GM03348 (cell line): ENCODE measurements at regions not wholly inside any gene's neighbourhood (a gene's known extent, or its start where the extent isn't known, plus 50 kb on each side); places are given as distances from the start of the nearest gene placed in this dataset.

ENCODE experiments used
- DNase-seq: peaks from one replicate; pipeline ENCODE4 v3.0.0; 2012; ENCODE audit warnings: low spot score

DNA sequence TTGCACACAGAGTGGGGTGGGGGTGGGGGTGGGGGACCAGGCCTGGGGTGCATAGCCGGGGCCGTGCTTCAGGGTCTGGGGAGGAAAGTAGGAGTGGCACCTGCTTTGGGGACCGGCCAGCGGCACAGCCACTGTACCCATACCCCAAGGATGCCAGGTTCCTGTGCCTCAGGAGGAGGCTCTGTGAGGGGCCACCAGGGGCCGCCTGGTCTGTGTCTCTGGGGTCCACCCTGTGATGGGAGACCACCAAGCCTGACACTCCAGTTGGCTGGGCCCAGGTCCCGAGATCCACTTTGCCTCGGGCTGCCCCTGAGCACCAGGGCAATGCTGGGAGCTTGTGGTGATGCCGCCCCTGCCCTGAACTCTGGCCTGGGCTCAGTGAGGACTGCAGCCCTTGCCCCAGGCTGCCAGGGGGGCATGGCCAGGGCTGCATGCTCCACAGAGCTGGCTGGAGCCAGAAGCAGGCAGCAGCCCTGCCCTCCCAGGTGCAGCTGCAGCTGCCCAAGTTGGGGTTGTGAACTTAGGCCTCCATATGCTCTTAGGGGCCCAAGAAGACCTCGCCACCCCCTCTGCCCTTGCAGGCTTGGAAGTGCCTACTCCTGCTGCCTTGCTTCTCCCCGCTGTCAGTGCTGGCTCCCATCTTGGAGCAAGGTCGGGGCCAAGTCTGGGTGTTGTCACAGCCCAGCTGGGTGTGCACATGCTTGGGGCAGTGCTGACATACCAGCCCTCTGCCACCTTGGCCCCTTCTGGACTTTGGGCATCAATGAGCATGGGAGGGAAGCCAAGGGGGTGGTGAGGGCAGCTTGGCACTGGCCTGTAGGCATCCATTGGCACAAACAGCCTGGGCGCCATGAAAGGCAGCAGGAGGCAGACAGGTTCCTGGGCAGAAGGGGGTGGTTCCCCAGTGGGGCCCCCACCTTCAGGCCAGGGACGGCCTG, 123.3 kb upstream of the THY1 start:
- no peak for DNase-seq

DNA sequence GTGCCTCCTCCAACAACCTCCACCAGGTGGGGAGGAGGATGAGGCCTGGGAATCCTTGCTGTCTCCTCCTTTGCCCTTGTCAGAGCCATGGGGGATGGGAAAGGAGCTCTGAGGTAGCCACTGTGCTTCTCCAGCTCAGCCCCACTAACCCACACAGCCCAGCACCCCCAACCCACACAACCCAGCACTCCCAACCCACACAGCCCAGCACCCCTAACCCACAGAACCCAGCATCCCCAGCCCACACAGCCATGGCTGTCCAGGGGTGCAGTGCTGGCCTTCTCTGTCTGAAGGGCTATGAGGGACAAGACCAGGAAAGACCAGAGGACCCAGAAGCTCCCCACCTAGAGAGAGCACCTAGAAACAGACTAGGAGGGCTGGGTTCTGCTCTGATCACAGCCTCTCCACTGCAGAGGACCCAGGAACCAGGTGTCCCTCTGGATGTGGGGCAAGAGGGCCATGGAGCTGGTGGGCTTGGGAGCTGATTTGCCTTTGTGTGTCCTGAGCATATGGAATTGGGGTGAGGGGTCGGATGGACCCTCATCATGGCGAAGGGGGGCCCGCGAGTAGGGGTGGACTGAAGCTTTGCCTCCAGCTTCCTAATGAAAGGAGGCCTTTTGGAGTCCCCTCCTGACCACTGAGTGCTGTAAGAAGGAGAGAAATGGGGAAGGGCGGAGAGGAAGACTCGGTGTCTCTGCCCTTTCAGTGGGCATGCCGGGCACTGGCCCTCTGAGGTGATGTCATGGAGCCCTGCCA, 117.6 kb upstream of the THY1 start:
- DNase-seq = no peak

DNA sequence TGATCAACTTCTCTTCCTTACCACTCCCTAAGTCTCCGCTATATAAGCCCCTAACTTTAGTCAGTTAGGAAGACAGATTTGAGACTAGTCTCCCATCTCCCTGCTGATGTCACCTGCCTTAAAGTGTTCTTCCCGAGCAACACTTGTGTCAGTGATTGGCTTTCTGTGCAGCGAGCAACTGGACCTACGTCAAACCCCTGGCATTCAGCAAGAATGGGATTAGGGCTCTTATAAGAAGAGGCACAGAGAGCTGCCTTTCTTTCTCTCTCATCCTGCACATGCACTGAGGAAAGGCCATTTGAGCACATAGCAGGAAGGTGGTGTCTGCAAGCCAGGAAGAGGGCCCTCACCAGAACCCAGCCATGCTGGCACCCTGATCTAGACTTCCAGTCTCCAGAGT, 116.6 kb upstream of the THY1 start:
- DNase-seq = no peak

DNA sequence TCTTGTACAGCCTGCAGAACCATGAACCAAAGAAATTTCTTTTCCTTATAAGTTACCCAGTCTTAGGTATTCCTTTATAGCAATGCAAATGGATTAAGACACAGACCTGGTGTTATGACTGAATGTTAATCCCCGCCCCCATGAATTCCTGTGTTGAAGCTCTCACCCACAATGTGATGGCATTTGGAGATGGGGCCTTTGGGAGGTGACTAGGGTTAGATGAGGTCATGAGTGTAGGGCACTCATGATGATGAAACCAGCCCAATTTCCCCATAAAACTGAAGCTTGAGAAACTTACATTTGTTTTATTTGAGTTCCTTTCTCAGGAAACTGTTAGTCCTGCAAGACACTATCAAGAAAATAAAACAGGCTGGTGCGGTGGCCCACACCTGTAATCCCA, 115.8 kb upstream of the THY1 start:
- DNase-seq = no peak

DNA sequence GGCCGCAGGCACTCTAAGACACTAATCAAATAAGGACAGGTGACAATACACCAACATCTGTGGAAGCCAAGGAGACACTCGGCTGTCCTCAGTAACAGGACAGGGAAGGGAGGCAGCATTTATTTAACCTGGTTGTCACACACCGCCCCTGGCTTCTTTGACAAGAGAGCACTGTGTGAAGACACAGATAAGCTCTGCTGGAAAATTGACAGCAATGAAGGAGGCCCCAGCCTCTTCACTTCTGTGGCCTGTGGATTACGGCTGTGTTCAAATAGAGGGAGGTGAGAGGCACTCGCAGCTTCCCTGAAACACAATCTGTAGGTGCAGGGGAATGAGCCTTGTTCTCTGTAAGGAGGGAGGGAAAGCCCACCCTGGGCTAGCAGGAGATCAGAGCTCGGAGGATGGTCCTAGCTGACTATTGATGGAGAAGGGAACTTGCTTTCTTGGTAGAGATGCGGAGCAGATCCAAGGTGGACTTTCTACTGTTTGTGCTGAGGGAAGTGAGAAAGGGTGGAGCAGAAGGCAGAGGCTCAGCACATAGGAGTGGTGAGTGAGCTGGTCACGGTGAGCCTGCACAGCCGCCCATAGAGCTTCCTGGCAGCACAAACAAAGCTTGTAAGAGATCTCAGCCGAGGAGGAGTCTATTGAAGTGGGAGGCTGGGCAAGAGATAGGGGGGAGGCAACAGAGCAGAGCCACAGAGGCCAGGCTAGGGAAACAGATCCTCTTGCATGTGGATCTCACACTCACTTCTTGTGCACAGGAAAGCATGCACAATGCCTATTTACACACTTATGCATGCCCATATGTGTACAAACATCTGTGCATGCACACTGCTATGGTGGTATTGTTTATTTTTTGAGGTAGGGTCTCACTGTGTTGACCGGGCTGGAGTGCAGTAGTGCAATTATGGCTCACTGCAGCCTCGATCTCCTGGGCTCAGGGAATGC, 114.6 kb upstream of the THY1 start:
- no peak for DNase-seq

DNA sequence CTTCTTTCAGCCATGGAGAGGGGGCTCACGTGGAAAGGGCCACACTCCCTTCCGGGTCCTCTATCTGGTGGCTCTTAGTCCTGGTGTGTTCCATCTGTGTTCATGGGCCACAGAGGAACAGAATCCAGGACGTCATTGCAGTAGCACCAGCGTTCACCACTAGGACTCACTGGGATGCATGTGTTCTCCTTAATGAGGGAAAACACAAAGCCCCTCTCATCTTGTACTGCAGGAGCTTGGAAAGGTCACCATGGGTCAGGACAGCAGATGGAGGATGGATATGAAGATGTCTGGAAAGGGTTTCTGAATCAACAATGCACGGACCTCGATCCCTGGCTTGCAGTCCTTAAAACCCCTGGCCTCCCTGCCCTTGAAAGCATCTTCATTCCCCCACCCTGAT, 113.8 kb upstream of the THY1 start:
- DNase-seq = no peak

DNA sequence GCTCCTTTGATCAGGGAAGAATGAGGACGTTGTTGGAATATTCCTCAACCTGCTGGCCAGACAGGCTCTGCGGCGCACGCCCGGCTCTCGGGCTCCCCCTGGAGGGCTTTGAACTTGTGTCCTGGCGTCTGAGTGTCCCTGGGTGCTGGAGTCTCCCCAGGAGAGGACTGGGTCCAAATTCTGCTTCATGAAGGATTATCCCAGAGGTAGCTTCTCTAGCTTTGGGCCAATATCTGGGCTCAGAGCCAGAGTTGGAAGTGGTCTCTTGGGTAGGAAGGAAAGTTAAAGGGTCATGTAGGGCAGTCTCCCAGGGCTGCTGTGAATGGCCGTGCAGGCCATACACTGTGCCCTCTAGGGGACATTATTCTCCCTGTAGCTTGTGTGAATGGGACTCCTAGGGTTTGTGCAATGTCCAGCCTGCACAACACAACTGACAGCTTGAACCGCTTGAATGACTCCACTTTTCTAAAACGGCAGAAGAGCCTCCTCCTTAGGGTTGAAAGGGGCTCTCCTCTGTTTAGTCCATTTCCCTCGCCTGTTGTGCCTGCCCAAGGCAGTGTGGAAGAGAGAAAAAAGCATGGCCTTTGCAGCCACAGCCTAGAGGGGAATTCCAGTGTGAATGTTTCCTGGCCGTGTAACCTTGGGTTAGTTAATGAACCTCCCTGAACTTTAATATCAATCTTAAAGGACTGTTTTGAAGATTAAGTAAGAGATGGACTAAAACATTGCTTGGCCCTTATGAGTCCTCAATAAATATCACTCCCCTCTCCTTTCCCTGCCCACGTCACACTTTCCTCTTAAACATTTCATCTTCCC, 111.2 kb upstream of the THY1 start:
- peak; percentile 90 for DNase-seq

DNA sequence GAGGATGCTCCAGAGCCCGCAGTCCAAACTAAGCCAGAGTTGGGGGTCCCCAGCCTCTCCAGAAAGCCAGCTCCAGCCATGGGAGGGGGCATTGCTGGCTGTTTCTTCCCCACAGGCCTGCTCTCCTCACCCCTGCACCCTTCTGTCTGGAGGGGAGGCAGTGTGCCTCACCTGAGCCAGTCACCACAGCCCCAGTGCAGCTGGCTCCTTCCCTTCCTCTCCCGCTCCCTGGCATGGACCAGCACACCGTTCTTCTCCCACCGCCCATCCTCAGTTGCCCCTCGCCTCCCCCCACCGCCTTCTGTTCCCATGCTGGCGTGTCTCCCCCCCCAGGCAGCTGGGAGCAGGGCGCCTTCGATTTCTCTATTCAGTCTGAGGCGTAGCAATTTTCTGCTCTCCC, 110.5 kb upstream of the THY1 start:
- no peak for DNase-seq

DNA sequence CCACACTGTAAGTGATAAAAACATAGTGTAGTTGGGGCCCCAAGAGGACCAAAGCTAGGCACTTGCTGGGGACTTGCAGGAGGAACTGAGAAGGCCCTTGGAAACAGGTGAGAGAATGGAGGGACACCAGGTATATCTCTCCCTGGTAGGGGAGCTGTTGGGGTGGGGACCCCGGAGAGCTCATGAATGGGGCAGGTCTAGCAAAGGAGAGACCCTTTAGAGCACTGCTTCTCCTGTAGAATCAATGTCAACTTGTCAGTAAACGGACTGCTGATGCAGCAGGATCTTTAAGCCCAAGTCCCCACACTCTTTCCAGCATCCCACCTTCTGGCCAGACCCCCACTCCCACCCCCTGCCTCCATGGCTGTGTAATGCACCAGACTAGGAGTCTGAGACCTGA, 109.6 kb upstream of the THY1 start:
- DNase-seq = no peak

DNA sequence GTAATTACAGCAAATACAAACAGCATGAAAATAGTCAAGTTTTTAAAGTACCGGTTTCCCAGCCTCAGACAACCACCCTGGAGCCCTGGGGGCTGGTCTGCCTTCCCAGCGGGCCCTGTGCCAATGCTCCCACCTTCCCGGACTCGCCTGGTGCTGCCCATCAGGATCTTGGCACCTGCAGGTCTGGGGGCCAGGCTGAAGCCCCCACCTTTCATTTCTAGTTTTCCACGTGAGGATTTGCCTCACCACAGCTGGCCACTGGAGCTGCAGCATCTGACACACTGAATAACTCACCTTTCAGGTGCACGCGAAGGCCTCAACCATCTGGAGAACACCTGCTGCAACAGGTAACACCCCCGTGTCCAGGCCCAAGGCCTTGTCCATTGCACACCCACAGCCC, 108.7 kb upstream of the THY1 start:
- DNase-seq = no peak

DNA sequence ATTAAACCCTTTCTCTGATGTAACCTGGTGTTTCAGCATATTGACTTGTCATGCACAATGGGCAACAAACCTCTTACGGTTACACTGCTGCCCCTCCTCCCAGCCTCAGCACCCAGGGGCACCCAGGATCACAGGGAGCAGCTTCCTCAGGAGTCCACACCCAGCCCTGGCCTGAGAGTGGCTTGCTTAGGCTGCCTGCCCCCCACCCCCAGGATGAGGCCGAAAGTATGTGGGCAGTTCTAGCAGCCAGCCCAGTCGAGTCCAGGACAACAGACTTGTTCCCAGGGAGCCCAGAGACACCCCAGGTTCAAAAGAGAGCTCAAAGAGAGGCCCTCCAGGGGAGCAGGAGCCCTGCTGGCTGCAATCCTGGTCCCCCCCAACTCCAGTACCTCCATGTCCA, 108.1 kb upstream of the THY1 start:
- no peak for DNase-seq

DNA sequence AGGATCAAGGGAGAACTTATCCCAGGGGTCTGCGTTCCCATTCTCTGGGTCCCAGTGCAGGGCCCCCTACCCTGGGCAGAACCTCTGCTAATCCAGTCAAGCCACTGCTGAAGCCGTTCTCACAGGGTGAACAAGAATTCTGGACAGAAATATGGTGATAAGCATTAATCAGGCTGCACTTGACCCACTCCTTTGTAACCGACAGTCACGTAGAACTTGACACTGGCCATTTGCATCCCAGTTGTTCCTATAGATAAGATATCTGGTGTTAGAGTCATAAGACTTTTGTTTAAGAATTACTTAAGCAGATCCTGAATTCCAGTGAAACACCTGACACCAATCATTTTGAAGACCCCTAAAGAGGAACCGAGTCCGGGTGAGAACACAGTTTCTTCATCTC, 107.5 kb upstream of the THY1 start:
- no peak for DNase-seq

DNA sequence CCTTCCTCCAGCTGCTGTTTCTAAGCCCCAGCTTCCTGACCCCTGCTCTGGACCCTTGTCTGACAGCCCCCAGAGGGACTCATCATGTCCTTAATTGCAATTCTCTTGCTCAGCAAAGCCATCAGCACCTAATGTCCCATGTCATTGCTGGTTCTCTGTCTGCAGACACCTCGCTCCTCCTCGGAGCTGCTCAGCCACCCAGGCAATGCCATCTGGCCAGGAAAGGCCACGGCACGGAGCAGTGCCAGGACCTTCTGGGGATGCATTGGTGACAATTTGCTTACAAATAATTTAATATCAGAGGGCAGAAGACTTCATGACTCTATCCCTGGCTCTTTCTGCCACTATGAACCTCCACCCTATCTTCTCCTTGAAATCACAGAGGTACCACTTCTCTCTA, 107.0 kb upstream of the THY1 start:
- no peak for DNase-seq

DNA sequence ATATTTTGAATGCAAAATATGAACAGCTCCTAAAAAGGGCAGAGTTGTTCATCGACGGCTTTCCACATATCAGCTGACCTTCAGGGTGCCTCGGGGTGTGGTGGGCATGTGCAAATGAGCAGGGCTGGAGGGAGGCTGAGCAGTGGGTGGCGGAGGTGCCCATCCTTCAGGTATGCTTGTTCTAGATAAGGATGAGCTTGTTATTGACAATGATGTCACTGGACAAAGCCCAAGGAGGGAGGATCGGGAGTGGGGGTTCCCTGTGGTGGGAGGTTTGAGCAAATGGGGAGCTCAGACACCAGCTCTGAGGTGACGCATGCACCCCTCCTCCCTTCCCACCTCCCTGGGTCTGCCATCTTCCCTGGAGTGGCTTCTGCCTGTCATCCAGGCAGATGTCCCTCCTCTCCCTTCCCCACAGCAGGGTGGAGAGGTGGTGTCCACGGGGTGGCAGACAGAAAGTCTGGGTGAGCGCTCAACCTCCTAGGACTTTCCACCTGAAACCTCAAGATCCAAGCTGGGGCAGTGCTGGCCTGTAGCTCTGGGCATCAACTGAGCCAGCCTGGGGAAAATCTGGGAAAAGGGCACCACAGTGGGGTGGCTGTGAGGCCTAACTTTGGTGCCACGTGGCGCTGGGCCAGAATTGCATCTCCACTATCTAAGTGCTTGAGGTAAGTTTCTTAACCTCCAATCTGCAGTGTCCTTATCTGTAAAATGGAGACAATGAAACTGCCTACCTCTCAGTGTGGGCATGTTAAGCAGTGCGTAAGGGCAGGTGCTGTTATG, 106.3 kb upstream of the THY1 start:
- no peak for DNase-seq

DNA sequence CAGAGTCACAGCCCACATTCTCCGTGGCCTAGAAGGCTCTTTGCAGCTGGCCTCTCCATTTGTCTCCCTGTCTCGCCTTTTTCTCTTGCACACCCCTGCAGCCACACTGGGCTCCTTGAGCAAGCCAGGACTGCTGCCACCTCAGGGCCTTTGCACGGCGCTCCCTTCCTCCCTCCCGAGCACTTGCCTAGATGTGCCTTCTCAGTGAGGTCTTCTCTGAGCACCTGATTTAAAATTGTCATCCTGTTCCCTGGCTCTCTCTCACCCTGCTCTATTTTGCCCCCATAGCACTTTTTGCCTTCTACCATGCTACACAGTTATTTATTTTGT, 102.9 kb upstream of the THY1 start:
- no peak for DNase-seq

DNA sequence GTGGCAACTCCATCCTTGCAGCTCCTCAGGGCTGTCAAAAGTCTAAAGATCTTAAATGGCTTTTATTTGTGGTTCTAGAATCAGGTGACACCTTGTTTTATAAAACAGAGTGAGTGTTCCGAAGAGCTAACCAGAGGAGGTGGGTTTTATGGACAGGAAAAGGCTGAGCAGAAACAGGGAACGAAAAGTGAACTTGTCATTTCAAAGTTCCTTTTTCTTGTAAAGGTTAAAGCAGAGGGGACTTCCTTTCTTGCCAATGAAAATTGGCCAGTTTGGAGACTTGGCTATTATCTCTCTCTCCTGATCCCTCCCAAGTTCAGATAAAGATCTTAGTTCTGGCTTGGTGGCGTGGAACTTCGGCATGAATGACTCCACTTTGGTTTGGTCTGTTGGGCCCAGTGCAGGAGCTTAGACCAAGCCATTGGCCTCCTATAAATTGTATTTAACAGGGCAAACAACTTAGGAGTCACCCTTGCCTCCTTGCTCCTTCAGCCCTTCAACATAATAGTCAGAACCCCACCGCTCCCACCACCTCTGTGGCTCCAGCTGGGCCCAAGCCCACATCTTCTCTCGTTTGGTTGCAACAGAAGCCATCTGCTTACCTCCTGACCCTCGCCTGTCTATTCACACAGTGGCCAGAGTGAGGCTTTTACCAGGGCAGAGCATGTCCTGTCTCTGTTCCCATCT, 102.4 kb upstream of the THY1 start:
- DNase-seq = no peak

DNA sequence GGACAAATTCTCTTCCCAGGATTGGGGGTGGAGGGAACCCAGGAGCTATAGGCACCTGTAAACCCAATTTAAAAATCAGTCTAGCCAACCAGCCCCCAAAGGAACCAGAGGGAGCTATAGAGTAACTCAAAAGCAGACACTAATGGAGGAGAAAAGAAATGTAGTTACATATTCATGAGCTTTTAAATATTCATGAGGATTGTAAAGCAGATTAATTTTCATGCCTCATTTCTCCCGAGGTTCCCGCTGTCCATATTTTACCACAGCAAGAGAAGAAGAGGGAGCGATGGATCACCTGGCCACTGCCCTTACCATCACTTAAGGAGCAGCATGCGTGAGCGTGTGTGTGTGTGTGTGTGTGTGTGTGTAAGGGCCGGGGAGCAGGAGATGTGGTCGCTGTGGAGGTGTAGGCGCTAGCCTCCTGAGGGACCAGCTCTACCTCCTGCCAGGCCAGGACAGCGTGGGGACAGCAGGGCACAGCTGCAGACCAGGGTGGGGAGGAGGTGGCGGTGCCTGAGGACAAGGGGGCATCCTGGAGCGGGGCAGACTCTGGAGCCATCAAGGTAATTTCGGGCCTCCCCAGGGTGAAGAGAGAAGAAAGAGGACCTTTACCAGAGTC, 100.7 kb upstream of the THY1 start:
- no peak for DNase-seq

DNA sequence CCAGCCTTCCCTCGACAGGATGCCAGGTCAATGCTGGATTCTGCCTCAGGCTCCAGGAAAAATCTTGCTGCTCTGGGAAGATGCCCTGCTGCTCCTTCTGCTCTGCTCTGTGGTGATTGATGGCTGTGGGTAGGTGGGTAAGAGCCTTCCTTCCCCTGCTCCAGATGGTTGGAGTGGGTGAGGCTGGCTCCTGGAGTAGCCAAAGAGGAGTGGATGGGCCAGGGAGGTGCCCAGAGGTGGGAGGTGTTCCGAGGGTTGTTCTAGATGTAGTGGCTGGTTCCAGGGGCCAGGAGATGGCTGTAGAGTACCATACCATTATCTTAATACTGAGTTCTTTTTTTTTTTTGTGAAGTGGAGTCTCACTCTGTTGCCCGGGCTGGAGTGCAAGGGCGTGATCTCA, 99.6 kb upstream of the THY1 start:
- DNase-seq = no peak

DNA sequence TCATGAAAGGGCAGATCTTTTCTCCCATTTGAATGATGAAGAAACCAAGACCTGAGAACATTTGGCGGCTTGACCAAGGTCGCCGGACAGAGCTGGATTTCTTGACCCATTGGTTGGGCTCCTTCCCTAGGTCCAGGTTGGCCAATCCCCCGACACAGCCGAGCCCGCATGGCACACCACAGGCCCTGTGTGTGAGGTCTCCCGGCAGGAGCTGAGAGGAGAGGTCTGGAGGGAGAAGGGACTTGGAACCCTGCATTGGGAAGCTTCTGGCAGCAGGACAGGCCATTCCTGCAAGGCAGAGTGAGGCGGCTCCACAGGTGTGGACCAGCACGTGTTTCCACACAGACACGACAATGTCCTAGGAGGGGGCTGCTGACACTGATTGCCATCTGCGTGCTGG, 98.6 kb upstream of the THY1 start:
- DNase-seq = no peak

DNA sequence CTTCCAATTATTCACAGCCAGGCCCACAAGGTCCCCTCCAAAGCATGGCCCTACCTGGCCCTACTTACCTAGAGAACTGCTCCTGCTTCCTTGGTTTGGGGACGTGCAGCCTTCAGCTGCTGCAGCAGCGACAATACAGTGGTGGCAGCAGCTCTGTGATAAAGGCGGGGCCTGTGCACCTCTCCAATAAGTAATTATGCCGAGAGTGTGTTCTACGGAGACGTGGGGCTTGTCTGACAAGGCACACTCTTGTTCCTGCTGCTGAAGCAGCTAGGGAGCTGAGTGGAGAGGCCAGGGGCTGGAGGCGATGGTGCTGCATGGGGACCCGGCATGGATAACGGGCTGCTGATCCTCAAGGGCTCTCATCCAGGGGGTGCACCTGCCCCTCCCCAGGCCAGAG, 98.0 kb upstream of the THY1 start:
- no peak for DNase-seq
